Activated CD4-positive, alpha-beta T cell treated with anti-CD3 and anti-CD28 coated beads for 1 hour (primary cell): ENCODE measurements at regions not wholly inside any gene's neighbourhood (a gene's known extent, or its start where the extent isn't known, plus 50 kb on each side); places are given as distances from the start of the nearest gene placed in this dataset.
"Not testable (repeated sequence)": the region's sequence is repeated elsewhere in the genome, so short reads cannot be mapped to it uniquely, and the experiment has no call there.

Source experiments
- DNase-seq: peaks from one replicate; pipeline ENCODE4 v3.0.0-alpha.2; 2020

DNA sequence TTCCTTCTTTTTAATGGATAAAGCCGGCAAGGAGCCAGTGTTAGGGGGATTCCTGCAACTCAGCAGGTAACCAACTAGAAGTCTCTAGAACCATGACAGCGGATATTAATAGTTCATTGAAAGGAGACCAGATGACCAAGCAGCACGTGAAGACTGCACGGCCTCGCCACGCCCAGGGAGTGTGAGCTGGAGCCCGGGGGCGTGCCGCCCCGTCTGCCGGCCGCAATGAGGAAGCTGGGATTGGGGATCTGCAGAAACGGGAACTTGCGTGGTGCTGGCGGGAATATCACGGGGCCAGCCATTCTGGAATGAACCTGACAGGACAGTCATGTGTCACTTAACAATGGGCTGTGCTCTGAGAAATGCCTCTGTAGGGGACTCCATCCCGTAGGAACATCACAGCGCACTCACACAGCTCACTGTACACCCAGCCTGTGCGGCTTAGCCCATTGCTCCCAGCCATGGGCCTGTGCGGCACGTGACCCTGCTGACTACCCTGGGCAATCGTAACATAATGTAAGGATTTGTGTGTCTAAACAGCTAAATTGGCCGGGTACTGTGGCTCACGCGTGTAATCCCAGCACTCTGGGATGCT lies 4092.8 kb upstream of the TPTE start:
- DNase-seq: not testable (repeated sequence)

GRCh38 chr21:6429924-6430323 lies 4091.5 kb upstream of the TPTE start:
- DNase-seq: not testable (repeated sequence)

- not testable (repeated sequence) for DNase-seq
These were observed 4088.2 kb upstream of the TPTE start for GRCh38 chr21:6433149-6433548.

GRCh38 chr21:6436205-6436604 lies 4085.2 kb upstream of the TPTE start:
- DNase-seq: not testable (repeated sequence)

DNA sequence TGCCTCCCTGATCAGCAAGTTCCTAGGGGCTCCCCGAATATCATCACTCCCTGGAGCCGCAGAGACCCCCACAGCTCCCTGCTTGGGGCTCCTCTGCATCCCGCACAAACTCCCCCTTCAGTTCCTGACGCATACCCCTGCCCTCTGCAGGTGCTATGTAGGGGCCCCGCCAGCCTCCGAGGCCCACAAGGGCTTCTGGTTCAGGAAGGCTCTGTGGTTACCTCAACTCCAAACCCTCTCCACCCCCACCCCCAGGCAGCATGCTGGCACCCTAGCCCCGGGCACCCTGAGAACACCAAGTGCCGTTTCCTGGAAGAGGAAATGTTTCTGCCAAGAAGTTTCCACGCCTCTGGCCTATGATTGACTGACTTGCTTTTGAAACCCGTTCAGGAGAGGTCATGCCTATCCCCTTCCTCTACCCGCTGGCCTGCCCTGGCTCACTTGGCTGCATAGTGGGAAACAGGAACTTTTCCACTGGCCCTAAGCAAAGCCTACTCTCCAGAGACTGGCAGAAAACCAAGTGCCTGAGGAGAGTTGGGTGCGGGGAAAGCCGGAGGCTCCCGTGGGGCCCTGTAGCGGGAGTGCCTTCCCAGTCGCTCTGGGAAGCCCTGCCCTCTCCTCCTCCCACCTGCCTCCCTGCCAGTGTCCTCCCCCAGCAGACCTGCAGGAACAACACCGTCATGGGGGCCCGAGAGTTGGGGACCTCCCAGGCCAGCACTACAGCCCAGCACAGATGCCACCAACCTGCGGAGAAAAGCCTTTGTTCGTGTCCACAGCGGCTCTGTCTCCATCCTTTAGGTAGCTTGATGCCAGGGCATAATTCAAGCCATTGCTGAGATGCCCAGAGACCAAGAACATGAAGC lies 4084.2 kb upstream of the TPTE start:
- not testable (repeated sequence) for DNase-seq

DNA sequence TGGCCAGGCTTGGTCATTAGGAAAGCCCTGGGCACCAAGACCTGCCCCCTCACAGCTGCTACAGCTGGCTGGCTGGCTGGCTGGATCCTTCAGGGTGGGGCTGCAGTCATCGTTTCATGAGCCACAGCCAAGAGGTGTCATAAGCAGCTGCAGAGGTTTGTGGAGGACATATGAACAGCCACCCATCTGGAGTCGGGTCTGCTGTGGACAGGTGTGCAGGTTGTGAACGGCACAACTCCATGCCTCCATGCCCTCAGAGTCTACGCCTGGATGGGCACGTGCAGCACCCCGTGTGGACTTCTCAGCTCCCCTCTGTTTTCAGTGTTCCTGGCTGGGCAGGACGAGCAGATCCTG lies 4083.6 kb upstream of the TPTE start:
- DNase-seq: not testable (repeated sequence)

GRCh38 chr21:6439058-6439457 lies 4082.3 kb upstream of the TPTE start:
- not testable (repeated sequence) for DNase-seq

DNA sequence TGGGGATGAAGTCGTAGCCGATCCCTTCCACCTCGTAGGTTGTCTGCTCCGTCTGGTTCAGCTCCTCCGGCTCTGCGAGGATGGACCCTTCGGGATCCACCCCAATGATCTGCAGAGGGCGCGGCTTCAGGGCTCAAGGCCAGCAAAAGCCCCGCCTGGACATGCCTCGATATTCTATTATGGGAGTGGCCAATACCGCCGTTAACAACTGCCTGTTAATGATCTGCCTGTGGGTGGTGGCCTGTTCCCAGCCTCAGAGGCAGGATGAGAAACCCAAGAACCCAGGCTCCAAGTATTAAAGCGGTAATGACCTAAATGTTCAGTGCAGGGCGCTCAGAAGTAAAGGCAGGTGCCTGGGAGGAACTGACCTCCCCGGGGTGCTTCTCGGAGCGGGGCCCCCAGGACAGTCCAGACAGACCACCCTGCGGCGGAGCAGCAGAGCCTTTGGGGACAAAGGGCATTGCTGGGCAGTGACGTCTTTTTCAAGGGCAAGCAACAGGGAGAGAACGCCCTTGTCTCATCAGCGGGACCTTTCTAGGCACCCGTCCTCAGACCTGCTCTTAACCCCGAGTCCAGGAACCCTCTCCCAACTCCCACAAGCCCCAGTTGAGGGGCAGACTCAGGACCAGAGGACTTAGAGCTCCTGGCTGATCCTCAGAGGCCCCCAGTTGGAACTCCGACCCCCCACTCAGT lies 4066.6 kb upstream of the TPTE start:
- DNase-seq: not testable (repeated sequence)

DNA sequence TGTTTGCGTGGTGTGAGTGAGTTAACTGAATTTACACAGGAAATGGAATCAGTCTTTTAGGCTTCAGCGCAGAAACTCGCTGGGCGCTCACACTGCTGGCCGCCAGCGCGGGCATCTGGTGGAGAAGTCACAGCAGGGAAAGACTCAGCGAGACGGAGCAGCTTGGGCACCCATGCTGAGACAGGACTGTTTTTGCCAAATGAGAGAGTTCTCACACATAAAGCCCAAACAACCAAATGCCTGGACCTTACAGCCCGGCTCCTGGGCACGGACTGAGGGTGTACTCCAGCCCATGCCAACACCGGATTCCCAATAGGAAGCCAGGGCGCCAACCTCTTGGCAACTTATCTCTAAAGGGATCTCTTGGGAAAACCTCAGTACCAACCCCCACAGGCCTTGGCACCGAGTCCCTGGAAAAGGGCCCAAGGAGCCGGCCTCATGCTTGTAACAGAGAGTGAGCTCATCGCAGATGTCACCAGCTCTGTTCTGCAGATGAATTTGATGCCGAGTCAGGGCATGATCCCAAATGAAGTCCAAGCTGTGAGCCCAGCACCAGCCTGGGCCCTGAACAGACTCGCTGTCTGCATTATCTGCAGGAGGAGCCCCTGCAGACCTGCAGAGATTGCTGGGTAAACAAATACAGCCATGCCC lies 4065.2 kb upstream of the TPTE start:
- not testable (repeated sequence) for DNase-seq

DNA sequence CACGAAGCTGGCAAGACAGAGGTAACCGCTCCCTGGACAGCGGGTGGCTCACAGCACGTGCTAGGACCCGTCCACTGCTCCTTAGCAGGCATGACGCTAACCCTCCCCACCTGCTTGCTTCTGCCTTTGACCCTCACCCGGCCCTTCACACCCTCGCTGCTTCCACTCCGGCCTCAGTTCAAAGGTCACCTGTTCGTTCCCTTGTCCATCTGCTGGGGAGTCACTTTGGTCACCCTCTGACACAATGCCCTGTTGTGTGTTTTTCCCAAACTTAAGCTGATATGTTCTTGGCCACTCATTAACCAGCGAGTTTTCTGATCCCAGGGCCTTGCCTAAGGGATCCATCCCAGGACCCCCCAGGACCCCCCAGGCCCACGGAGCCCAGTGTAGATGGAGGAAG lies 4061.6 kb upstream of the TPTE start:
- DNase-seq: not testable (repeated sequence)

DNA sequence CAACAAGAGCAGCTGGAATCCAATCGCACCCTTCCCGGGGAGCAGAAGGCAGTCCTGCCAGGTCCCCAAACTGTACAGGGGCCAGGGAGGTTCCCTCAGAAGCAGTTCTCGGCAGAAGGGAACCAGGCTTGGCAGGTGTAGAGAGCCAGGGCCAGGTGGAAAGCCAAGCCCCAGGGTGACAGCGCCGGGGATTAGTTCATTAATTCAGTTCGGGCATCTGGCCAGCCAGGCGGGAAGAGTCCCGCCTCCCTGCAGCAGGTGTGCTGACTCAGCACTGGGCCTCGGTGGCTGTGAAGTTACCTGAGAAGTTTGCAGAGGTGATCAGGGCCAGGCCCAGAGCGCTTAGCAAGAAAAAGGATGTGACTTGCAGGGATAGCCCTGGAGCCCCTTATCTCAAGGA lies 4060.0 kb upstream of the TPTE start:
- not testable (repeated sequence) for DNase-seq

GRCh38 chr21:6464419-6464818 lies 4057.0 kb upstream of the TPTE start:
- not testable (repeated sequence) for DNase-seq

DNA sequence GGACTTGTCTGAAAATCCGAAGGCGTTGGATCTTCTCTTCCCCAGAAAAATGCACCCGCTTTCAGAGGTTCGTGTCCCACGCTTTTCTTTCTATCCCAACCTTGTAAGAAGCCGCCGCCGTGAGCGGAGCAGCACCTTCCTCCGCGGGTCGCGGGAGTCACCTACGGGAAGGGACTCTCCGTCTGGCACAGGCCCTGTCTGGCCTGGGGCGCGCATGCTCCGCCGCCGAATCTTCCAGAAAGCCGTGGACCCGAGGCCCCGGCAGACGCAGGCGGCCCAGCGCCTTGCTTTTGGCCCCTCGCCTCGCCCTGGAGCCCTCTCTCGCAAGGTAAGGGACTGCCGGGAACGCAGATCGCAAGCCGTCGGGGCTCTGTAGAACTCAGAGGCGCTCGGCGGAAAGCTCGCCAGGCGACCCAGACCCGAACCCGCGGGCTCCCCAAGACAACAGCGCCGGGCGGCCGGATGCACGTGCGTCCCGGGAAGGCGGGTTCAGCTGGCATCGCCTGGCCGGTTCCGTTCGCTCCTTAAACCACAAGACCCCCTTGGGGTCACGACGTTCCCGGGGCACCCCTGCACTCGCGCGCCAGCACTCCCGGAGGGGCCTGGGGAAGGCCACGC lies 4055.2 kb upstream of the TPTE start:
- not testable (repeated sequence) for DNase-seq

DNA sequence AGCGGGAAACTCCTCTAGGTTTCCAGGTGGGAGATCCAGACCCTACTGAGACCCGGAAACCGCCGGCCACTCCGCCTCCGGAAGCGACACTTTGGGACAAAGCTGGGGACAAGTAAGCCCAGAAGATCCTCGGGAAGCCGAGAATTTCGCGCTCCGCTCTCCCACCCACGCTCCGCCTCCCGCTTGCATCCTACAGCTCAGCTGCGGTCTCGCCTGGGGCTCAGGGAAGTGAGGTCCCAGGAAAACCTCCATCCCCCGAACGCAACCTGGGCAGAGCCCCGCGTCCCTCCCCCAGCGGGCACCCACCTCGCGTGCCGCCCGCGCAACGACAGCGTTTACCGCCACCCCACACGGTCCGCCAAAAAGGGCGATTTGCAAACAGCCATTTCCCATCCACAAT lies 4054.7 kb upstream of the TPTE start:
- not testable (repeated sequence) for DNase-seq

GRCh38 chr21:6467189-6467774 lies 4054.1 kb upstream of the TPTE start:
- not testable (repeated sequence) for DNase-seq

DNA sequence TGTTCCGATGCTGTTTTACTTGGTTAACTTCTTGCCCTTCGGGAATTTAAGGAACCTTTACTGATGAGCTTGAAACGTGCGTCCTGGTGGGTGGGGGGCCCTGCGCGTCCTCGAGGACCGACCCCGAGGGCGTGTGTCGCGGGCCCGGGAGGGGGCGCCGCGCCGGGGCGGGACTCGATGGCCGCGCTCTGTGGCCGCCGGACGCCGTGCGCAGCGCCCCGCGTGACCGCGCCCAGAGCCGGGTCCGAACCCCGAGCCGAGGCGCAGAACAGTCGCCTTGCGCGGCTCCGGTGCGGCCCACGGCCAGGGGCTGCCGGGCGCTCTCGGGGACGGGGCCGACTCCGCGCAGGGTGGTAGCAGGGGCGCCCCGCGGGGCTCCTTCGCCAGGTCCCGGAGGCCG lies 4053.5 kb upstream of the TPTE start:
- not testable (repeated sequence) for DNase-seq

DNA sequence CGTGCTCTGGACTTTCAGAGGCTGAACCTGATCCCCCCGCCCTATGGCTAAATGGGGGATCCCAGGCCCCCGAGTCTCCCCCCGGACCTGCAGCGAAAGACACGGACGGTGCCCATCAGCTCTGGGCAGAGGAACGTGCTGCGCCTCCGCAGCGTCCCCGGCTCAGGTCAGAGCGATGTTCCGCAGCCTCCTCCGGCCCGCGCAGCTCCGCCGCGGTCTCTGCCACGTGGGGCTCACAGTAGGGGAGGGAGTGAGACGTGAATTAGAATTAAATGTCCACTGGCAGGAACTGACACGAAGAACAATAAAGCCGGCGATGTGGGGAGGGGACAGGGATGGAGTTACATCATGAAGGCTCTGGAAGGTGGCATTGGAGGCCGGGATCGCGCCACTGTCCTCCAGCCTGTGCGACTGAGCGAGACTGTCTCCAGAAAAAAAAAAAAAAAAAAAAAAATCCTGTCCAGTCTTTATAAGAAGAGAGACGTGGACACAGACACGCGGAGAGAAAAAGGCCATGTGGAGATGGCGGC lies 4053.0 kb upstream of the TPTE start:
- not testable (repeated sequence) for DNase-seq

DNA sequence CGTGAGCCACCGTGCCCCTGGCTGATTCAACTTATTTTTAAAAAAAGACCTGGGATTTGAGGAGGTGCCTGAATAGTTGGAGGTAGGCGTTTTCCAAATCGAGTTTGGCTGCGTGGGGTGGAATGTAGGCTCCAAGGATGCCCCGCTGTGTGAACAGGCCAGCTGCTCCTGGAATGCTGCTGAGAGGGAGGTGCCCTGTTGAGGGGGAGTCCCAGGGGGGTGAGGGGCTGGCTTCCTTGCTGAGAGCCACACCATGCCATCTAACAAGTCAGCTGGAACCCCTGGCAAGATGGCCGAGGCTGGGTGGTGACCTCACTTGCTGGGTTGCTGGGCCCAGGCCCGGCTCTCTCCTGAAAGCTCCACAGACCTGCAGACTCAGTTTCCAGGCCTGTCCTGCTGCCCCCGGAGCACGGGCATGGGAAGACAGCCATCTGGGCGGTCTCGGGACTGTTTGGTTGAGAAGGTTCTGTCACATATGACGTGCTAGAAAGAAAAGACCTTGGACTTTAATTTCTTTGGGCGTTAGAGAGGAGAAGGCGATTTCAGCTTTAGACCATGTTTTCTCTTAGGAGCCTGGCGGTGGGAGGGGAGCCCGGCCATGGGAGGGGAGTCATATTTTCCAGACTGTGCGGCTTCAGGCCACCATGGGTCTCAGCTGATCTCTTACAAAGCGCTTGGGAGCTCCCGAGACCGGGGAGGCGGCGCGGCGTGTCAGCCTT lies 4047.0 kb upstream of the TPTE start:
- DNase-seq: not testable (repeated sequence)

GRCh38 chr21:6481116-6481515 lies 4040.3 kb upstream of the TPTE start:
- not testable (repeated sequence) for DNase-seq

- DNase-seq: not testable (repeated sequence)
These were observed 4038.8 kb upstream of the TPTE start for GRCh38 chr21:6482616-6483015.

- DNase-seq: not testable (repeated sequence)
These were observed 4037.7 kb upstream of the TPTE start for GRCh38 chr21:6483645-6484044.
